H9 (cell line): ENCODE measurements at regions not wholly inside any gene's neighbourhood (a gene's known extent, or its start where the extent isn't known, plus 50 kb on each side); places are given as distances from the start of the nearest gene placed in this dataset.

Experiments
- DNase-seq: peaks from one replicate; pipeline ENCODE4 v3.0.0-alpha.2; 2017
- H2AFZ ChIP-seq: one replicate; pipeline ENCODE4 v1.6.1; 2013; ENCODE audit warnings: mild to moderate bottlenecking, low read length, control low read depth, moderate library complexity
- H2AK5ac ChIP-seq: 2 replicates; pipeline ENCODE4 v1.6.1; 2013; ENCODE audit warnings: low read length, control low read depth, mixed read lengths; ENCODE audit not compliant: insufficient read length
- H2BK120ac ChIP-seq: one replicate; pipeline ENCODE4 v1.6.1; 2013; ENCODE audit warnings: low read depth, mild to moderate bottlenecking, low read length, control low read depth, inconsistent platforms; ENCODE audit not compliant: poor library complexity, severe bottlenecking
- H2BK12ac ChIP-seq: 2 replicates; pipeline ENCODE4 v1.6.1; 2013; ENCODE audit warnings: low read length, control low read depth, mixed read lengths, low read depth; ENCODE audit not compliant: insufficient read length
- H2BK15ac ChIP-seq: 2 replicates; pipeline ENCODE4 v1.6.1; 2013; ENCODE audit warnings: low read depth, low read length, control low read depth
- H2BK20ac ChIP-seq: one replicate; pipeline ENCODE4 v1.6.1; 2013; ENCODE audit warnings: low read depth, mild to moderate bottlenecking, low read length, control low read depth, inconsistent platforms; ENCODE audit not compliant: poor library complexity, severe bottlenecking
- H2BK5ac ChIP-seq: 2 replicates; pipeline ENCODE4 v1.6.1; 2013; ENCODE audit warnings: low read length, control low read depth, mixed read lengths; ENCODE audit not compliant: insufficient read length
- H3K14ac ChIP-seq: 2 replicates; pipeline ENCODE4 v1.6.1; 2013; ENCODE audit warnings: low read length, control low read depth; ENCODE audit not compliant: insufficient read depth
- H3K18ac ChIP-seq: 2 replicates; pipeline ENCODE4 v1.6.1; 2013; ENCODE audit warnings: low read depth, mild to moderate bottlenecking, mixed read lengths, low read length, control low read depth; ENCODE audit not compliant: insufficient read length
- H3K23ac ChIP-seq: 2 replicates; pipeline ENCODE4 v1.6.1; 2013; ENCODE audit warnings: low read length, control low read depth, mixed read lengths, low read depth; ENCODE audit not compliant: insufficient read length
- H3K23me2 ChIP-seq: 2 replicates; pipeline ENCODE4 v1.6.1; 2013; ENCODE audit warnings: low read depth, mild to moderate bottlenecking, mixed read lengths, low read length, control low read depth; ENCODE audit not compliant: insufficient read length, poor library complexity, severe bottlenecking
- H3K27ac ChIP-seq: 2 replicates; pipeline ENCODE4 v1.5.1; 2013; ENCODE audit warnings: low read length, control low read depth, mixed read lengths, low read depth; ENCODE audit not compliant: insufficient read length
- H3K27me3 ChIP-seq: 2 replicates; pipeline ENCODE4 v1.6.1; 2013; ENCODE audit warnings: low read length, control low read depth, inconsistent platforms; ENCODE audit not compliant: insufficient read depth
- H3K4ac ChIP-seq: 2 replicates; pipeline ENCODE4 v1.6.1; 2013; ENCODE audit warnings: low read depth, mild to moderate bottlenecking, control low read depth, inconsistent platforms, low read length, moderate library complexity
- H3K4me1 ChIP-seq: 2 replicates; pipeline ENCODE4 v1.6.1; 2013; ENCODE audit warnings: low read length, control low read depth, inconsistent platforms; ENCODE audit not compliant: insufficient read depth
- H3K4me2 ChIP-seq: 2 replicates; pipeline ENCODE4 v1.6.1; 2013; ENCODE audit warnings: low read length, control low read depth, mixed read lengths; ENCODE audit not compliant: insufficient read length, insufficient read depth
- H3K56ac ChIP-seq: 2 replicates; pipeline ENCODE4 v1.6.1; 2013; ENCODE audit warnings: low read depth, mild to moderate bottlenecking, mixed read lengths, low read length, control low read depth; ENCODE audit not compliant: insufficient read length
- H3K79me1 ChIP-seq: 2 replicates; pipeline ENCODE4 v1.6.1; 2013; ENCODE audit warnings: low read depth, mild to moderate bottlenecking, moderate library complexity, low read length, control low read depth, inconsistent platforms; ENCODE audit not compliant: insufficient read depth, poor library complexity, severe bottlenecking
- H3K79me2 ChIP-seq: 2 replicates; pipeline ENCODE4 v1.6.1; 2013; ENCODE audit warnings: low read length, control low read depth, inconsistent platforms; ENCODE audit not compliant: insufficient read depth
- H3K9ac ChIP-seq: 2 replicates; pipeline ENCODE4 v1.6.1; 2013; ENCODE audit warnings: low read length, control low read depth, mixed read lengths; ENCODE audit not compliant: insufficient read length; ENCODE audit errors: extremely low read depth
- H3K9me3 ChIP-seq: one replicate; pipeline ENCODE4 v1.6.1; 2013; ENCODE audit warnings: low read depth, low read length, inconsistent platforms; ENCODE audit not compliant: control insufficient read depth
- H3T11ph ChIP-seq: one replicate; pipeline ENCODE4 v1.6.1; 2013; ENCODE audit warnings: mild to moderate bottlenecking, low read length, control low read depth, inconsistent platforms
- H4K20me1 ChIP-seq: one replicate; pipeline ENCODE4 v1.6.1; 2013; ENCODE audit not compliant: control insufficient read depth, insufficient read length, insufficient read depth
- H4K5ac ChIP-seq: 2 replicates; pipeline ENCODE4 v1.6.1; 2013; ENCODE audit warnings: low read depth, mild to moderate bottlenecking, mixed read lengths, low read length, control low read depth; ENCODE audit not compliant: insufficient read length
- H4K8ac ChIP-seq: replicated peaks from 2 replicates; pipeline ENCODE4 v1.6.1; 2013; ENCODE audit warnings: low read length, control low read depth, mixed read lengths, low read depth; ENCODE audit not compliant: insufficient read length
- H4K91ac ChIP-seq: 2 replicates; pipeline ENCODE4 v1.6.1; 2013; ENCODE audit warnings: low read depth, mild to moderate bottlenecking, moderate library complexity, mixed read lengths, low read length, control low read depth; ENCODE audit not compliant: insufficient read length
- H3K27ac Mint-ChIP-seq, 3 experiments: 2 replicates in 2 of 3; 3 replicates in 1 of 3; pipeline ENCODE4 v1.8.0; 2020 to 2021; ENCODE audit warnings: mixed read lengths in 3 of 3, mild to moderate bottlenecking in 1 of 3, moderate library complexity in 1 of 3
- H3K27me3 Mint-ChIP-seq: 2 replicates; pipeline ENCODE4 v1.8.0; 2021; ENCODE audit warnings: low read depth, mild to moderate bottlenecking, moderate library complexity, mixed read lengths
- H3K36me3 Mint-ChIP-seq, 3 experiments: 2 replicates in 2 of 3; 3 replicates in 1 of 3; pipeline ENCODE4 v1.8.0; 2020 to 2021; ENCODE audit warnings: low read depth in 3 of 3, mixed read lengths in 3 of 3; ENCODE audit not compliant: insufficient read depth in 1 of 3
- H3K4me1 Mint-ChIP-seq, 2 experiments: 2 replicates each; pipeline ENCODE4 v1.8.0; 2020; ENCODE audit warnings: mixed read lengths in 2 of 2
- H3K4me3 Mint-ChIP-seq, 2 experiments: 2 replicates in 1 of 2; 3 replicates in 1 of 2; pipeline ENCODE4 v1.8.0; 2020 to 2021; ENCODE audit warnings: mild to moderate bottlenecking in 2 of 2, mixed read lengths in 2 of 2, moderate library complexity in 1 of 2
- H3K9me3 Mint-ChIP-seq, 2 experiments: 2 replicates in 1 of 2; 3 replicates in 1 of 2; pipeline ENCODE4 v1.8.0; 2020; ENCODE audit warnings: mild to moderate bottlenecking in 2 of 2, mixed read lengths in 2 of 2, moderate library complexity in 1 of 2
- CTCF ChIP-seq: fragments of 200-600 bp; sonication (generic); conservative IDR thresholded peaks from 3 replicates; pipeline ENCODE4 v1.8.0; 2021; ENCODE audit warnings: antibody characterized with exemption, mild to moderate bottlenecking
- WGBS: extraction: QIAGEN DNeasy Blood & Tissue Kit; methylation state at CpG from one replicate; pipeline ENCODE4 v1.1.7; 2013; ENCODE audit warnings: missing lambda C conversion rate, low lambda C conversion rate, mixed read lengths; ENCODE audit not compliant: insufficient read length; ENCODE audit errors: extremely low coverage; 5-methylcytosine and 5-hydroxymethylcytosine counted together

GRCh38 chr2:83633423-83633822, 825.7 kb downstream of the SUCLG1 start:
- Histone ChIP-seq H3K18ac (no peak overlapping the region), H3K9ac (no peak overlapping the region), H4K91ac (no peak overlapping the region), H4K5ac (no peak overlapping the region), H2AFZ (no peak overlapping the region), H3K79me2 (no peaks in the 10 kb centered on the region), H3K9me3 (no peaks in the 10 kb centered on the region), H3K27ac (no peak overlapping the region), H2BK20ac (no peak overlapping the region), H2BK12ac (no peak overlapping the region), H2BK15ac (no peak overlapping the region), H4K20me1 (no peaks in the 10 kb centered on the region), H3K4ac (no peak overlapping the region), H4K8ac (no peak overlapping the region), H3K23ac (no peak overlapping the region), H2AK5ac (no peak overlapping the region), H3K14ac (no peak overlapping the region), H3K4me2 (no peak overlapping the region), H2BK5ac (no peak overlapping the region), H3K23me2 (no peaks in the 10 kb centered on the region), H3T11ph (no peak overlapping the region), H3K56ac (no peak overlapping the region), H3K27me3 (no peaks in the 10 kb centered on the region), H2BK120ac (no peak overlapping the region), H3K4me1 (no peaks in the 10 kb centered on the region), H3K79me1 (no peaks in the 10 kb centered on the region)
- no peak for DNase-seq
- Mint-ChIP-seq H3K4me1 (no peaks in the 10 kb centered on the region), H3K27ac (no peak overlapping the region), H3K9me3 (no peaks in the 10 kb centered on the region), H3K27me3 (no peaks in the 10 kb centered on the region), H3K4me3 (no peak overlapping the region), H3K36me3 (no peaks in the 10 kb centered on the region)
- WGBS: no CpG with 5 or more reads among the region's 2 CpGs
- TF ChIP-seq CTCF: no peak
